Spinal cord (tissue), 9 donors: ENCODE measurements at regions not wholly inside any gene's neighbourhood (a gene's known extent, or its start where the extent isn't known, plus 50 kb on each side); places are given as distances from the start of the nearest gene placed in this dataset.

ENCODE experiments used
- DNase-seq, 6 donors: peaks; one replicate each; pipeline versions ENCODE4 v3.0.0 to v3.0.0-alpha.2; 2013 to 2015; ENCODE audit warnings: low spot score in 6 of 6, low read depth in 4 of 6
- H3K27ac ChIP-seq: one replicate; pipeline ENCODE4 v1.5.1; 2013; ENCODE audit warnings: low read depth, low read length, control low read depth
- H3K27me3 ChIP-seq: one replicate; pipeline ENCODE4 v1.6.1; 2013; ENCODE audit warnings: low read length; ENCODE audit not compliant: control insufficient read depth, insufficient read depth
- H3K36me3 ChIP-seq: one replicate; pipeline ENCODE4 v1.6.1; 2013; ENCODE audit warnings: low read length; ENCODE audit not compliant: control insufficient read depth, insufficient read depth
- H3K4me1 ChIP-seq: one replicate; pipeline ENCODE4 v1.6.1; 2013; ENCODE audit warnings: low read length; ENCODE audit not compliant: control insufficient read depth, insufficient read depth
- H3K4me3 ChIP-seq: one replicate; pipeline ENCODE4 v1.5.1; 2013; ENCODE audit warnings: low read depth, low read length, control low read depth
- H3K9me3 ChIP-seq: one replicate; pipeline ENCODE4 v1.6.1; 2013; ENCODE audit warnings: low read length; ENCODE audit not compliant: control insufficient read depth, insufficient read depth
- WGBS: methylation state at CpG from one replicate; pipeline ENCODE4 v1.1.5; 2013; ENCODE audit warnings: missing lambda C conversion rate; ENCODE audit not compliant: insufficient coverage; 5-methylcytosine and 5-hydroxymethylcytosine counted together
- donor health status: healthy.

DNA sequence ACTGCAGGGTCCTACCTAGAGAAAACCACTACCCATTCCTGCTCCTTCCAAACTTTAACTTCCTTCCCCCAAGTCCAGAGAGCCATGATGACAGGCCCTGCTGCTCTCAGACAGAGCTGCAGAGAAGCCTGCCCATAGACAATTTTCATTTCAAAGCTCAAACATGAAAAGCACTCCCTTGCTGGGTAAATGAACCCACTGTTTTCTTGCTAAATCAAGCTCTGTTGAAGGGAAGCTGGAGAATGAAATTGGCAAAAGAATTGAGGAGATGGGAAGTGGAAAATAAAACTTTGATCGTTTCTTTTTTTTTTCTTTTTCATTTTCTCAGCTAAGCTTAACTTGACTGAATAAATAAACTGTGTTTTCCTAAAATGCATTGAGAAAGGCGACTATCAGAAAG, 331.1 kb upstream of the CPEB2 start:
- Histone ChIP-seq H3K27ac (no peak overlapping the region), H3K9me3 (no peaks in the 10 kb centered on the region), H3K27me3 (no peaks in the 10 kb centered on the region), H3K4me3 (no peak overlapping the region), H3K4me1 (no peaks in the 10 kb centered on the region), H3K36me3 (no peaks in the 10 kb centered on the region)
- no CpG with 5 or more reads among the region's 2 CpGs for WGBS
- DNase-seq: peak in 1 of 6 donors; percentile 51

DNA sequence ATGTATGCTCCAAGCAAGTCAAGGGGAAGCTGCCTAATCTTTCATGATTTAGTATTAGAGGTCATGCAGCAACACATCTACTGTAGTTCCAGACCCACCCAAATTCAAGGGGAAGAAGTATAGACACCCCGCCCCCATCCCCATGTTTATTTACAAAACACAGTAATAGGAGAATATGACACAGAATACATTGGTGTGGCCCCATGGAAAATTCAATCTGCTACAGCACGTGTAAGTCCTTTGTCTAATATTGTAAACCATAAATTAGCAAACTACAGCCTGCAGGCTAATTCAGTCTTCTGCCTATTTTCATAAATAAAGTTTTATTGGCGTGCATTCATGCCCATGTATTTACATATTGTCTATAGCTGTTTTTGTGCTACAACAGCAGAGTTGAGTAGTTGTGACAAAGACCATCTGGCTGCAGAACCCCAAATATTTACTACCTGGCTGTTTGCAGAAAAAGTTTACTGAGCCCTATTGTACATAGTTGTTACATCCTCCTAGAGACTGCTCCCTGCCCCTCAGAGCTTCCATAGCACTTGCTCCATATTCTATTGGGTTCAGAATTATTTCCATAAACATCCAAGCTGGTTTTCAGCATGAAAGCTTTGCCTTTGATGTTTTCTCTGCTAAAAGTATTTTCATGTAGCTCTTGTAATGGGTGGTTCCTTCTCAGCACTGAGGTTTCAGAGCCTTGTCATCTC, 326.8 kb upstream of the CPEB2 start:
- Histone ChIP-seq H3K4me3 (no peak overlapping the region), H3K27ac (no peak overlapping the region), H3K9me3 (no peaks in the 10 kb centered on the region), H3K4me1 (no peaks in the 10 kb centered on the region), H3K36me3 (no peaks in the 10 kb centered on the region), H3K27me3 (no peaks in the 10 kb centered on the region)
- DNase-seq: no peak
- WGBS: no CpG with 5 or more reads among the region's 3 CpGs

- H3K4me3 ChIP-seq: no peak overlapping the region
- H3K9me3 ChIP-seq: no peaks in the 10 kb centered on the region
- no peak overlapping the region for H3K27ac ChIP-seq
- no peaks in the 10 kb centered on the region for H3K4me1 ChIP-seq
- DNase-seq: no peak
- no CpG with 5 or more reads among the region's 5 CpGs for WGBS
- H3K36me3 ChIP-seq: no peaks in the 10 kb centered on the region
- H3K27me3 ChIP-seq: no peaks in the 10 kb centered on the region
Measured at GRCh38 chr4:14679906-14680305, 322.4 kb upstream of the CPEB2 start.

GRCh38 chr4:14681330-14681729, 321.0 kb upstream of the CPEB2 start:
- H3K27ac ChIP-seq: no peak overlapping the region
- no CpG with 5 or more reads among the region's 4 CpGs for WGBS
- H3K36me3 ChIP-seq: no peaks in the 10 kb centered on the region

DNA sequence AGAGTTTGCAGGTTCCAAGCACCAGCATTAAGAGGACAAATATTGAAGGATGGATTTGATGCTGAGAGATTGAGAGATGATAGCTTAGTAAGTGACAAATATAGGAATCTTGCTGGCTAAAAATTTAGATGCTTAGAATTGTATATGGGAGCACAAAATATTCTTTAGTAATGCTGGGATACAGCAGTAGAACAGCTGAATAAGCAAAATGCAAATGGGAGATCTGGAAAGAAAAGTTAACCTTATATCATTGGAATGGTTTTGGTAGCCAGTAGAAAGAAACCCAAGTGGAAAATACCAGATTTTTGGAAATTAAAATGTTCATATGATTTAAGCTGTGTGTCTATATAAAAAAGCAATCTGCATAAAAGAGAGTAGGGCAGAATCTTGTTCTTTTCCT, 308.6 kb upstream of the CPEB2 start:
- Histone ChIP-seq H3K27ac (no peak overlapping the region), H3K4me3 (no peak overlapping the region), H3K27me3 (no peaks in the 10 kb centered on the region), H3K36me3 (no peaks in the 10 kb centered on the region), H3K4me1 (no peaks in the 10 kb centered on the region), H3K9me3 (peaks cover 2% of the 10 kb centered on the region)
- DNase-seq: no peak

More at GRCh38 chr4:14681330-14681729, 321.0 kb upstream of the CPEB2 start:
- Histone ChIP-seq H3K4me3 (no peak overlapping the region), H3K4me1 (no peaks in the 10 kb centered on the region), H3K27me3 (no peaks in the 10 kb centered on the region), H3K9me3 (no peaks in the 10 kb centered on the region)
- DNase-seq: no peak

GRCh38 chr4:14695095-14695845, 307.0 kb upstream of the CPEB2 start:
- no peaks in the 10 kb centered on the region for H3K4me1 ChIP-seq
- H3K27me3 ChIP-seq: no peaks in the 10 kb centered on the region
- WGBS: no CpG with 5 or more reads among the region's 6 CpGs
- H3K4me3 ChIP-seq: no peak overlapping the region
- peak in 1 of 6 donors; percentile 62 for DNase-seq
- H3K27ac ChIP-seq: no peak overlapping the region
- H3K36me3 ChIP-seq: no peaks in the 10 kb centered on the region
- peaks cover 2% of the 10 kb centered on the region for H3K9me3 ChIP-seq

GRCh38 chr4:14700083-14700482, 302.2 kb upstream of the CPEB2 start:
- Histone ChIP-seq H3K36me3 (no peaks in the 10 kb centered on the region), H3K4me1 (no peaks in the 10 kb centered on the region), H3K27ac (no peak overlapping the region), H3K4me3 (no peak overlapping the region), H3K27me3 (no peaks in the 10 kb centered on the region), H3K9me3 (no peaks in the 10 kb centered on the region)
- no peak for DNase-seq

DNA sequence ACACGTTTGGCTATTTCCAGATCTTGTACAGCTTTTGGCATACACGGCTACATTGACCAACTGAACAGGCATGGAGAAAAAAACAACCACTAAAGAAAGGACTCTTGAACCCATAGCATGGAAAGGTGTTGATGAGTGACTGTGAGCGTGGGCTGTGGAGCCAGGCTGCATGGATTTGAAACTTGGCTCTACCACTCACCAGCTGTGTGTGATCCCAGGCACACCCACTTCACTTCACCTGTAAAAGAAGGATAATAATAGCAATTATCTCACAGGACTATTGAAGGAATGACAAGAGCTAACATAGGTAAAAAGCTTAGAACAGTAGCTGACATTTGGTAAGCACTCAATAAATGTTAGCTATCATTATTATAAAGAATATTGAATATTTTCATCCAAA, 301.7 kb upstream of the CPEB2 start:
- 60% methylated on average over 1 of the region's 3 CpGs for WGBS
- H3K36me3 ChIP-seq: no peaks in the 10 kb centered on the region
- H3K27ac ChIP-seq: no peak overlapping the region
- H3K9me3 ChIP-seq: no peaks in the 10 kb centered on the region
- DNase-seq: no peak
- H3K27me3 ChIP-seq: no peaks in the 10 kb centered on the region
- H3K4me3 ChIP-seq: no peak overlapping the region
- H3K4me1 ChIP-seq: no peaks in the 10 kb centered on the region

GRCh38 chr4:14701389-14701788, 300.9 kb upstream of the CPEB2 start:
- WGBS: 73% methylated on average over 1 of the region's 2 CpGs
- H3K4me3 ChIP-seq: no peak overlapping the region
- H3K36me3 ChIP-seq: no peaks in the 10 kb centered on the region
- H3K9me3 ChIP-seq: no peaks in the 10 kb centered on the region
- no peak for DNase-seq
- H3K27ac ChIP-seq: no peak overlapping the region
- no peaks in the 10 kb centered on the region for H3K4me1 ChIP-seq
- H3K27me3 ChIP-seq: no peaks in the 10 kb centered on the region

- no peaks in the 10 kb centered on the region for H3K36me3 ChIP-seq
- no peak overlapping the region for H3K27ac ChIP-seq
- H3K4me3 ChIP-seq: no peak overlapping the region
- DNase-seq: peak in 1 of 6 donors; percentile 75
- H3K9me3 ChIP-seq: no peaks in the 10 kb centered on the region
- no peaks in the 10 kb centered on the region for H3K27me3 ChIP-seq
- 88% methylated on average over 1 of the region's 1 CpG for WGBS
- H3K4me1 ChIP-seq: no peaks in the 10 kb centered on the region
Measured at GRCh38 chr4:14701896-14702295, 300.4 kb upstream of the CPEB2 start.
